Lower leg skin (tissue), 4 donors: ENCODE measurements at regions not wholly inside any gene's neighbourhood (a gene's known extent, or its start where the extent isn't known, plus 50 kb on each side); places are given as distances from the start of the nearest gene placed in this dataset.

Experiments
- DNase-seq, 2 donors: peaks; one replicate each; pipeline ENCODE4 v3.0.0-alpha.2; 2019; ENCODE audit warnings: low spot score in 2 of 2
- H3K4me3 ChIP-seq: fragments of 200-600 bp; sonication (generic); 2 replicates; pipeline ENCODE4 v1.5.1; 2017; ENCODE audit warnings: mild to moderate bottlenecking, low read depth; ENCODE audit not compliant: poor library complexity, severe bottlenecking
- CTCF ChIP-seq, 3 donors: fragments of 450-650 bp; IDR thresholded peaks; one replicate each; pipeline ENCODE4 v1.5.1; 2016; ENCODE audit warnings: antibody characterized with exemption in 3 of 3, mild to moderate bottlenecking in 3 of 3, moderate library complexity in 2 of 3
- POLR2A ChIP-seq, 2 donors: fragments of 450-650 bp; IDR thresholded peaks; one replicate each; pipeline ENCODE4 v1.6.1; 2016 to 2017; ENCODE audit warnings: antibody characterized with exemption in 2 of 2, mild to moderate bottlenecking in 1 of 2, moderate library complexity in 1 of 2
- WGBS, 2 donors: methylation state at CpG; one replicate each; pipeline ENCODE4 v1.1.5; 2018; 5-methylcytosine and 5-hydroxymethylcytosine counted together
- intact Hi-C: fragments of 100-400 bp; cut with DNase I; formaldehyde crosslinking; loops from one replicate; pipeline ENCODE4 v1.15.0; 2023; ENCODE audit warnings: low total_unique reads

DNA sequence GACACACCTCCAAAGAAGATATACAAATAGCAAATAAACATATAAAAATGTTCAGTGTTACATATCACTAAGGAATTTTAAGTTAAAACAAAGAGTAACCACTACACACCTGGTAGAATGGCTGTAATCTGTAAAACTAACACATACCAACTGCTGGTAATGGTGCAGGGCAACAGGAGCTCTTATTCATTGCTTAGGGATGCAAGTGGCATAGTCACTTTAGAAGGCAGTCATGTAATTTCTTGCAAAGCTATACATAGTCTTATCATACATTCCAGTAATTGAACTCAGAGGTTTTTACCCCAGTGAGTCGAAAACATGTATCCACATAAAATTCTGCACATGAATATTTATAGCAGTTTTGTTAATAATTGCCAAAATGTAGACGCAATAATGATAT lies 906.8 kb upstream of the CITED2 start:
- no peak for TF ChIP-seq CTCF (IDR thresholded peaks at IDR 0.05)
- no peak for TF ChIP-seq POLR2A (IDR thresholded peaks at IDR 0.05)
- 66 to 82% methylated on average over 2 of the region's 2 CpGs for WGBS, 2 donors
- no peak for DNase-seq
- intact Hi-C loops = no loop called here
- no peak overlapping the region for H3K4me3 ChIP-seq

DNA sequence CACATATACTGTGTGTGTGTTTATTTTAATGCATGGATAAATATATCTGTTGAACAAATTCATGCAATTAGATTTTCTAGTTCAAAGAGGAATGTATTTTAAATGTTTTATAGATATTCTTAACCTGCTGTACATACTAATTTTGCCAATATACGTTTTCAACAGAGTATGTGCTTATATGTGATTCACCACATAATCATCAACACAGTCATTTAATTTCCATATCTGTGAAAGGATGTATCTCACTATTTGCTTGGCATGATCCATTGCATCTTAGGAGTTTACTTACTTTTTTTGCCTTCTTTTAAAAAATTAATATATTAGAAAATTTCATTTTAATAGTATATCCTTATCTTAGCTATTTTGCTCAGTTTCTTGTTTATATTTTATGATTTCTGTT lies 902.3 kb upstream of the CITED2 start:
- no peak for TF ChIP-seq POLR2A (IDR thresholded peaks at IDR 0.05)
- no peak for TF ChIP-seq CTCF (IDR thresholded peaks at IDR 0.05)

DNA sequence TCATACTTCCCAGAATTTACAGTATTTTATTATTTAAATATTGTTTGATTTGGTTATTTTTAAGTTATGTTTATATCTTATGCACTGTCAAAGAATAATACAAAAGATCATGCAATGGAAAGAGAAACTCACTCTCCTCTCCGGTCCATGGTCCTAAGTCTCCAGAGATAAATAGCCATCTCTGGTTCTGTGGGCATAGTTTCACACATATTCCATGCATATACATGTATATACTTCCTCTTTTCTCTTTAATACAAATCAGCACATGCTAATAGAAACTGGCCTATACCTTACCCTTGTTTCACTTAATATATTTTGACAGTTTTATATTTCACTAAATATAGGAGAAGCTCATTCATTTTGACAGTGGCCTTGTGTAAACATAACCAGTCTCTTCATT lies 901.7 kb upstream of the CITED2 start:
- TF ChIP-seq POLR2A (IDR thresholded peaks at IDR 0.05) = no peak
- no peak for TF ChIP-seq CTCF (IDR thresholded peaks at IDR 0.05)
- 96 to 98% methylated on average over 1 of the region's 1 CpG for WGBS, 2 donors
- intact Hi-C loops = no loop called here
- no peak overlapping the region for H3K4me3 ChIP-seq
- no peak for DNase-seq

More for the DNA sequence above, 902.3 kb upstream of the CITED2 start:
- H3K4me3 ChIP-seq = no peak overlapping the region
- 59 to 67% methylated on average over 1 of the region's 1 CpG for WGBS, 2 donors
- intact Hi-C loops = no loop called here
- DNase-seq = no peak

GRCh38 chr6:140275725-140276124 lies 901.3 kb upstream of the CITED2 start:
- no peak overlapping the region for H3K4me3 ChIP-seq
- intact Hi-C loops = no loop called here
- no peak for DNase-seq
- TF ChIP-seq CTCF (IDR thresholded peaks at IDR 0.05) = no peak
- no peak for TF ChIP-seq POLR2A (IDR thresholded peaks at IDR 0.05)

GRCh38 chr6:140274548-140274947 lies 900.1 kb upstream of the CITED2 start:
- DNase-seq = no peak
- no peak overlapping the region for H3K4me3 ChIP-seq
- no peak for TF ChIP-seq CTCF (IDR thresholded peaks at IDR 0.05)
- 86 to 93% methylated on average over 2 of the region's 2 CpGs for WGBS, 2 donors
- intact Hi-C loops = no loop called here

DNA sequence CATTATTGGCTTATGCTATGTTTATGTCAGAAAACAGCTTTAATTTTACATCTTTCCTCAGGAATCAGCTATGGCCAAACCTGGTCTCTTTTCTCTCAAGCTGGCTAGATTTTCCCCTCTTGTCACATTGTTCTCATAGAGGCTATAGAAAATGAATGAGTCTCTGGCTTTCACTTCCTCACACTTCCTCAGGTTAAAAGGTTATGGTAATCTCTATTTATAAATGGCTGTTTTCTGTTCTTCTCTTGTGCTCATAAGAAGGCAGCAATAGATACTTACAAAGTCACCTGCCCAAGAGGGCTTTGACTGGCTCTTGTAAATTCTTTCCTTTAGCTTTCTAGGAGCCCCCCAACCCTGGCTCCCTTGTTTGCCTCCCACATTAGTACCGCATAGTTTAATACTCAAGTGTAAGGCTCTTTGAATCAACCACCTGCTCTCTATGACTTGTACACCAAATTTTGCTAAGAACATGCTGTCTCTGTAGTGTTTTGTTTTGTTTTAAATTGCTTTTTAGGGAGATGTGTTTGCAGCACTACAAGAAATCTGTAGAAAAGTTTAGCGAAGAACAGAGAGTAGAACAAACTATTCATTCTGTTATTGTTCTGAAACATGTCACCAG lies 897.4 kb upstream of the CITED2 start:
- intact Hi-C loops = no loop called here
- 89 to 98% methylated on average over 2 of the region's 2 CpGs for WGBS, 2 donors
- no peak for TF ChIP-seq POLR2A (IDR thresholded peaks at IDR 0.05)
- no peak for DNase-seq
- H3K4me3 ChIP-seq = no peak overlapping the region
